K562 (cell line): ENCODE measurements at regions not wholly inside any gene's neighbourhood (a gene's known extent, or its start where the extent isn't known, plus 50 kb on each side); places are given as distances from the start of the nearest gene placed in this dataset.
A peak's percentile ranks its signal among the peaks of the same experiment; 100 is the strongest.

ENCODE experiments used
- ATAC-seq: fragments of 200-7000 bp; cut with Tn5 transposase; 3 replicates; pipeline ENCODE4 v1.9.1; 2020; ENCODE audit warnings: moderate library complexity
- BruUV-seq: library from RNA; stranded (reverse); fragments of 400-500 nt; replicated peaks from 2 replicates; lab custom pipeline; 2021; lab: Mats Ljungman, UMichigan
- CTCF ChIA-PET: fragments of 300-600 bp; formaldehyde crosslinking; extraction: SDS; loops from one replicate; lab custom pipeline; 2021; ENCODE audit warnings: low intra/inter-chr PET ratio; lab: Yijun Ruan, JAX
- POLR2A ChIA-PET: fragments of 300-600, 350-650 bp; sonication (Branson Sonifier 250); formaldehyde crosslinking; extraction: SDS; loops from one replicate; lab custom pipeline; 2021; ENCODE audit warnings: antibody characterized with exemption, inconsistent platforms; lab: Yijun Ruan, JAX
- DNase-seq, 4 experiments: peaks; one replicate each; pipeline versions ENCODE4 v3.0.0 to v3.0.0-alpha.2; 2011 to 2018; ENCODE audit warnings: low spot score in 3 of 4, mixed read lengths in 3 of 4; ENCODE audit errors: extremely low read depth in 1 of 4
- FAIRE-seq: peaks from 2 replicates; lab custom pipeline; 2011; peaks lifted over from hg19 to GRCh38; lab: Jason Lieb, UNC
- H2AFZ ChIP-seq: 2 replicates; pipeline ENCODE4 v1.6.0; 2011; ENCODE audit warnings: low read depth, low read length, control low read depth, inconsistent platforms
- H3K27ac ChIP-seq: fragments of 200-600 bp; 3 replicates; pipeline ENCODE4 v1.8.0; 2011; ENCODE audit warnings: low read depth, mild to moderate bottlenecking, control low read depth, inconsistent platforms, low read length, moderate library complexity, mixed read lengths; ENCODE audit errors: extremely low read depth
- H3K27me3 ChIP-seq, 2 experiments: fragments of 300-600 bp in 1 of 2; 2 replicates in 1 of 2; 3 replicates in 1 of 2; pipeline versions ENCODE4 v1.6.0 to v1.8.0; 2011; ENCODE audit warnings: inconsistent platforms in 2 of 2, low read length in 2 of 2, mild to moderate bottlenecking in 1 of 2, mixed read lengths in 1 of 2, moderate library complexity in 1 of 2; ENCODE audit not compliant: control insufficient read depth in 2 of 2, insufficient read depth in 2 of 2
- H3K36me3 ChIP-seq: fragments of 300-600 bp; 3 replicates; pipeline ENCODE4 v1.8.0; 2011; ENCODE audit warnings: mild to moderate bottlenecking, low read length, inconsistent platforms; ENCODE audit not compliant: control insufficient read depth, insufficient read depth
- H3K4me1 ChIP-seq, 2 experiments: fragments of 200-600 bp in 1 of 2; replicated peaks in 1 of 2; 2 replicates in 1 of 2; 3 replicates in 1 of 2; pipeline versions ENCODE4 v1.5.1 to v1.8.0; 2011; ENCODE audit warnings: inconsistent platforms in 2 of 2, low read length in 2 of 2, mild to moderate bottlenecking in 1 of 2, mixed read lengths in 1 of 2, moderate library complexity in 1 of 2; ENCODE audit not compliant: control insufficient read depth in 2 of 2, insufficient read depth in 2 of 2
- H3K4me2 ChIP-seq: 2 replicates; pipeline ENCODE4 v1.6.1; 2011; ENCODE audit warnings: low read length, control low read depth, inconsistent platforms, mixed read lengths; ENCODE audit not compliant: insufficient read depth
- H3K4me3 ChIP-seq: fragments of 200-600 bp; sonication (generic), shearing (Covaris generic); 2 replicates; pipeline ENCODE4 v1.5.1; 2016; ENCODE audit warnings: control low read depth, inconsistent platforms
- H3K79me2 ChIP-seq: fragments of 200-600 bp; 3 replicates; pipeline ENCODE4 v1.8.0; 2011; ENCODE audit warnings: low read length, inconsistent platforms; ENCODE audit not compliant: control insufficient read depth, insufficient read depth
- H3K9ac ChIP-seq, 2 experiments: 2 replicates each; pipeline versions ENCODE4 v1.6.0 to v1.6.1; 2011; ENCODE audit warnings: low read depth in 2 of 2, low read length in 2 of 2, control low read depth in 1 of 2, inconsistent platforms in 1 of 2, mild to moderate bottlenecking in 1 of 2, mixed read lengths in 1 of 2; ENCODE audit not compliant: insufficient read depth in 1 of 2
- H3K9me1 ChIP-seq: one replicate; pipeline ENCODE4 v1.6.0; 2011; ENCODE audit warnings: inconsistent platforms, mild to moderate bottlenecking, low read length, moderate library complexity; ENCODE audit not compliant: control insufficient read depth, insufficient read depth
- H3K9me3 ChIP-seq: replicated peaks from 2 replicates; pipeline ENCODE4 v1.5.1; 2011; ENCODE audit warnings: low read depth, low read length, inconsistent platforms; ENCODE audit not compliant: control insufficient read depth, insufficient read depth
- H4K20me1 ChIP-seq: replicated peaks from 2 replicates; pipeline ENCODE4 v1.6.1; 2011; ENCODE audit warnings: low read length, inconsistent platforms, mixed read lengths; ENCODE audit not compliant: control insufficient read depth, insufficient read depth
- CEBPG ChIP-seq, 3 experiments: fragments of 200-800 bp in 1 of 3; sonication (Bioruptor generic) in 1 of 3; sonication (generic) in 1 of 3; formaldehyde crosslinking in 1 of 3; IDR thresholded peaks in 2 of 3; conservative IDR thresholded peaks in 1 of 3; 2 replicates each; pipeline versions ENCODE4 v1.6.1 to v1.8.0; 2016 to 2022; ENCODE audit warnings: missing compliant biosample characterization in 2 of 3, missing genetic modification characterization in 2 of 3, mild to moderate bottlenecking in 1 of 3, missing genetic modification reagents in 1 of 3
- MIER1 ChIP-seq: fragments of 450-650 bp; IDR thresholded peaks from 2 replicates; pipeline ENCODE4 v1.6.1; 2016; ENCODE audit warnings: antibody characterized with exemption, mild to moderate bottlenecking, low read depth
- RBM25 ChIP-seq: fragments of 200-400 bp; formaldehyde crosslinking; IDR thresholded peaks from 2 replicates; pipeline ENCODE4 v1.6.1; 2018; ENCODE audit warnings: low read length, low read depth, moderate library complexity; ENCODE audit not compliant: severe bottlenecking
- SMARCB1 ChIP-seq: IDR thresholded peaks from 2 replicates; pipeline ENCODE4 v1.6.1; 2011; ENCODE audit warnings: improper control_type of control experiment, low read depth; ENCODE audit not compliant: insufficient read length
- TBL1XR1 ChIP-seq, 2 experiments: IDR thresholded peaks; 2 replicates each; pipeline ENCODE4 v1.6.1; 2012; ENCODE audit warnings: improper control_type of control experiment in 2 of 2, low read length in 2 of 2, mild to moderate bottlenecking in 1 of 2
- TFE3 ChIP-seq: fragments of 450-650 bp; formaldehyde crosslinking; IDR thresholded peaks from 2 replicates; pipeline ENCODE4 v1.4.0; 2020; ENCODE audit warnings: mild to moderate bottlenecking, mixed read lengths
- ZFP36 ChIP-seq: fragments of 150-350 bp; IDR thresholded peaks from 2 replicates; pipeline ENCODE4 v1.6.1; 2018; ENCODE audit warnings: low read length, low read depth; ENCODE audit not compliant: partially characterized antibody
- ZNF124 ChIP-seq: sonication (generic); formaldehyde crosslinking; IDR thresholded peaks from 2 replicates; pipeline ENCODE4 v1.8.1; 2022; ENCODE audit warnings: missing genetic modification reagents
- ZNF717 ChIP-seq: fragments of 250-450 bp; sonication (Bioruptor Pico); IDR thresholded peaks from 2 replicates; pipeline ENCODE4 v1.5.0; 2021
- WGBS: fragments of 100-300 bp; shearing (Covaris generic); methylation state at CpG from one replicate; pipeline ENCODE4 v1.1.6; 2016; ENCODE audit warnings: low coverage, mixed read lengths; ENCODE audit not compliant: insufficient coverage; ENCODE audit errors: missing lambda C conversion rate; 5-methylcytosine and 5-hydroxymethylcytosine counted together
- in situ Hi-C: fragments of 300-500 bp; cut with MboI; formaldehyde crosslinking; loops from 4 replicates; pipeline ENCODE4 v1.15.0; 2018; ENCODE audit warnings: inconsistent platforms, mixed read lengths
- intact Hi-C: fragments of 100-400 bp; cut with micrococcal nuclease; formaldehyde crosslinking; loops from 2 replicates; pipeline ENCODE4 v1.14.2; 2022
- TF ChIP-seq, protein P1 (sequence below): fragments of 450-650 bp; formaldehyde crosslinking; IDR thresholded peaks from 2 replicates; pipeline ENCODE4 v1.4.0; 2022; ENCODE audit warnings: missing genetic modification characterization

GRCh38 chr12:113710216-113710615, 238.5 kb upstream of the LHX5 start:
- Histone ChIP-seq H2AFZ (no peak overlapping the region), H3K4me1 (no peaks in the 10 kb centered on the region; a peak in 2 of 5 replicates), H3K79me2 (no peaks in the 10 kb centered on the region), H3K9me3 (no peaks in the 10 kb centered on the region), H3K27ac (no peak overlapping the region), H4K20me1 (no peaks in the 10 kb centered on the region), H3K4me3 (no peak overlapping the region), H3K9me1 (no peaks in the 10 kb centered on the region), H3K4me2 (no peak overlapping the region), H3K36me3 (no peaks in the 10 kb centered on the region), H3K9ac (no peak overlapping the region), H3K27me3 (peaks cover 26 to 30% of the 10 kb centered on the region in 2 experiments)
- ATAC-seq = no peak
- BruUV-seq = no TSS peak
- CTCF ChIA-PET = no interaction called here
- no peak for DNase-seq
- intact Hi-C loops (no loop called here), in situ Hi-C loops (no loop called here)
- WGBS = 5% methylated on average over 5 of the region's 5 CpGs
- POLR2A ChIA-PET = interaction anchor here (1.1 to 1.8 kb wide), 2 partner anchors 9 to 25 kb away, joined by 3 to 6 read pairs; no protein-coding TSS in a partner anchor
- TF ChIP-seq ZNF124 = no peak
- no peak for TF ChIP-seq TBL1XR1 (IDR thresholded peaks at IDR 0.05; ENCODE audit: low read length in 2 of 2)
- peak; percentile 22; the same call in 1 of the 2 replicates for TF ChIP-seq TFE3
- FAIRE-seq = no peak

DNA sequence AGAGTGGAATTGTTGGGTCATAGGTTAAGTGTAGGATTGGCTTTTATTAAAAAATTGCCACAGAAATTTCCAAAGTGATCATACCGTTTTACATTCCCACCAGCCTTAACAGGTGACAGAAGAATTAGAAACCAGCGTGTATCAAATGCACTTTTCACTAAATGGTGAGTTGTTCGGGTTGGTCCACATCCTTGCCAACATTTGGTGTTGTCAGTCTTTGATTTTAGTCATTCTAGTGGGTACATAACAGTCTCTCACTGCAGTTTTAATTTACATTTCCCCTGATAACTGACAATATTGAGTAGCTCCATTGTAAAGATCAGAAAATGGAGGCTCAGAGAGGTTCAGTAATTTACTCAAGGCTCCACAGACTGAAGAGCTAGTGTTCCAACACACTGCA, 237.8 kb upstream of the LHX5 start:
- in situ Hi-C loops = no loop called here

More for the DNA sequence above, 237.8 kb upstream of the LHX5 start:
- no peaks in the 10 kb centered on the region for H3K9me3 ChIP-seq
- TF ChIP-seq ZNF717 (CRISPR knock-in tag) (no peak), MIER1 (no peak), CEBPG (CRISPR knock-in tag; IDR thresholded peaks at IDR 0.05) (no peak), CEBPG (tag; conservative IDR thresholded peaks at IDR 0.05 in 1 of 2, IDR thresholded peaks at IDR 0.05 in 1 of 2) (no peak), ZFP36 (no peak), SMARCB1 (no peak), RBM25 (peak; percentile 52)
- TF ChIP-seq, protein P1, sequence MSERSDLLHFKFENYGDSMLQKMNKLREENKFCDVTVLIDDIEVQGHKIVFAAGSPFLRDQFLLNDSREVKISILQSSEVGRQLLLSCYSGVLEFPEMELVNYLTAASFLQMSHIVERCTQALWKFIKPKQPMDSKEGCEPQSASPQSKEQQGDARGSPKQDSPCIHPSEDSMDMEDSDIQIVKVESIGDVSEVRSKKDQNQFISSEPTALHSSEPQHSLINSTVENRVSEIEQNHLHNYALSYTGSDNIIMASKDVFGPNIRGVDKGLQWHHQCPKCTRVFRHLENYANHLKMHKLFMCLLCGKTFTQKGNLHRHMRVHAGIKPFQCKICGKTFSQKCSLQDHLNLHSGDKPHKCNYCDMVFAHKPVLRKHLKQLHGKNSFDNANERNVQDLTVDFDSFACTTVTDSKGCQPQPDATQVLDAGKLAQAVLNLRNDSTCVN (CRISPR knock-in tag) = no peak
- H3K79me2 ChIP-seq = no peaks in the 10 kb centered on the region
- H3K27me3 ChIP-seq = peaks cover 30 to 34% of the 10 kb centered on the region in 2 experiments
- no peak overlapping the region for H3K27ac ChIP-seq
- H3K9ac ChIP-seq = no peak overlapping the region
- ChIA-PET CTCF (no interaction called here), POLR2A (interaction anchor here (1.1 to 1.8 kb wide), 2 partner anchors 10 to 26 kb away, joined by 3 to 6 read pairs; no protein-coding TSS in a partner anchor)
- ATAC-seq (no peak), DNase-seq (no peak), FAIRE-seq (no peak)
- no peaks in the 10 kb centered on the region; a peak in 2 of 5 replicates for H3K4me1 ChIP-seq
- H3K9me1 ChIP-seq = no peaks in the 10 kb centered on the region
- no peak overlapping the region for H3K4me2 ChIP-seq
- no peaks in the 10 kb centered on the region for H3K36me3 ChIP-seq
- H2AFZ ChIP-seq = no peak overlapping the region
- intact Hi-C loops = no loop called here
- BruUV-seq = no TSS peak
- 2% methylated on average over 3 of the region's 3 CpGs for WGBS
- H4K20me1 ChIP-seq = no peaks in the 10 kb centered on the region
- no peak overlapping the region for H3K4me3 ChIP-seq
